Activated naive CD4-positive, alpha-beta T cell treated with anti-CD3 and anti-CD28 coated beads, Interleukin-2, amount 50 U/mL, for 24 hours (primary cell): ENCODE measurements at regions not wholly inside any gene's neighbourhood (a gene's known extent, or its start where the extent isn't known, plus 50 kb on each side); places are given as distances from the start of the nearest gene placed in this dataset.
"Not testable (repeated sequence)": the region's sequence is repeated elsewhere in the genome, so short reads cannot be mapped to it uniquely, and the experiment has no call there.

Experiments
- H3K27ac Mint-ChIP-seq: one replicate; pipeline ENCODE4 v1.8.0; 2021; ENCODE audit warnings: mild to moderate bottlenecking, mixed read lengths
- H3K27me3 Mint-ChIP-seq: one replicate; pipeline ENCODE4 v1.8.0; 2021; ENCODE audit warnings: mixed read lengths
- H3K36me3 Mint-ChIP-seq: one replicate; pipeline ENCODE4 v1.8.0; 2021; ENCODE audit warnings: mixed read lengths
- H3K4me1 Mint-ChIP-seq: one replicate; pipeline ENCODE4 v1.8.0; 2021; ENCODE audit warnings: mixed read lengths
- H3K4me3 Mint-ChIP-seq: one replicate; pipeline ENCODE4 v1.8.0; 2021; ENCODE audit warnings: mild to moderate bottlenecking, mixed read lengths
- H3K9me3 Mint-ChIP-seq: one replicate; pipeline ENCODE4 v1.8.0; 2021; ENCODE audit warnings: mixed read lengths

DNA sequence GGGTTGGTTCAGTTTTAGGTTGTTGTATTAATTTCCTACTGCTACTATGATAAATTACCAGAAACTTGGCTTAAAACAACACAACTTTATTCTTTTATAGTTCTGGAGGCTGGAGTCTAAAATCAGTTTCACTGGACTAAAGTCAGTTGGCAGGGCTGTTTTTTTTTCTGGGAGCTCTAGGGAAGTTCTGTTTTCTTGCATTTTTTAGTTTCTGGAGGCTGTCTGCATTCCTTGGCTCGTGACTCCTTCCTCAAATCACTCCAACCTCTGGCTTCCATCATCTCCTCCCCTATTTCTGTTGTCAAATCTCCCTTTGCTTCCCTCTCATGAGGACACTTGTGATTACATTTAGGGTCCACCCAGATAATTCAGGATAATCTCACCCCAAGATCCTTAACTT is 51.3 kb upstream of the SUB1 start:
- Mint-ChIP-seq H3K4me3 (peak overlapping the region; percentile 69), H3K27ac (no peak overlapping the region), H3K36me3 (no peaks in the 10 kb centered on the region), H3K4me1 (peaks cover 47% of the 10 kb centered on the region), H3K9me3 (no peaks in the 10 kb centered on the region), H3K27me3 (no peaks in the 10 kb centered on the region)

DNA sequence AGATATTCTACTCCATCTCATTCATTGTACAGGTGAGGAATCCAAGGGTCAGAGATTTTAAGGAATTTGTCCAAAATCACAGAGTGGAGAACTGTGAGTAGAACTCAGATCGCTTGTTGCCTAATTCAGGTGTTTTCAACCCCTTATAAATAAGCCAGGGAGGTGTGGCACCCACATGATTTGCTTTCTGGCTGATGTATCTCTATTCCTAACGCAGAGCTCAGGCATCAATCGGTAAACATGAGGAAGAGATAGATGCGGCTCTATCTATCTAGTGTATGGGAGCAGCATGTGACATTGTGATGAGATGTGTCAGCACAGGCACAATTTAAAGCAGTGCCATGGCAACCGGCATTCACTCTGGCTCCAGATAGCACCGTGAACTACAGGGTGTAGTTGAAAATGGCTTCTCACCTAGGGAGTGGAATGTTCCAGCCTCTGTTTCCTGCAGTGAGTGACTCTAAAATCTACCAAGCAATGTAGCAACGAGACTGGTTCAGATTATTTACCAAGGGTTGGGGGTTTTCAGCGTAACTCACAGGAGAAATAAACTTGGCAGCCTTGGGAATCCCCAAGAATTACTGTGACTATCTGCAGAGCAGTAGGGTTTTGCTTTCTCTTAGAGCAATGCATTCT is 53.4 kb upstream of the SUB1 start:
- Mint-ChIP-seq H3K9me3 (no peaks in the 10 kb centered on the region), H3K36me3 (no peaks in the 10 kb centered on the region), H3K4me3 (peak overlapping the region; percentile 89), H3K27me3 (no peaks in the 10 kb centered on the region), H3K4me1 (peaks cover 28% of the 10 kb centered on the region), H3K27ac (peak overlapping the region; percentile 98)

DNA sequence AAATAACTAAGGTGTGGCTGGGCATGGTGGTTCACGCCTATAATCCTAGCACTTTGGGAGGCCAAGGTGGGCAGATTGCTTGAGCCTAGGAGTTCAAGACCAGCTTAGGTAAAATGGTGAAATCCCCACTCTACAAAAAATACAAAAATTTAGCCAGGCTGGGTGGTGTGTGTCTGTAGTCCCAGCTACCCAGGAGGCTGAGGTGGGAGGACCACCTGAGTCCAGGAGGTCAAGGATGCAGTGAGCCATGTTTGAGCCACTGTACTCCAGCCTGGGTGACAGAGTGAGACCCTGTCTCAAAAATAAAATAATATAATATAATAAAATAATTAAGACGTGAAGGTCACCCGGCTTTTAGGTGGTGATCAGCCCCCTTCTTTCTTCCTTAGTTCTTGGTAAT is 58.0 kb upstream of the SUB1 start:
- H3K27me3 Mint-ChIP-seq, H3K36me3 Mint-ChIP-seq, H3K9me3 Mint-ChIP-seq, H3K27ac Mint-ChIP-seq, H3K4me3 Mint-ChIP-seq: not testable (repeated sequence)
- H3K4me1 Mint-ChIP-seq, result peaks cover 29% of the 10 kb centered on the region

DNA sequence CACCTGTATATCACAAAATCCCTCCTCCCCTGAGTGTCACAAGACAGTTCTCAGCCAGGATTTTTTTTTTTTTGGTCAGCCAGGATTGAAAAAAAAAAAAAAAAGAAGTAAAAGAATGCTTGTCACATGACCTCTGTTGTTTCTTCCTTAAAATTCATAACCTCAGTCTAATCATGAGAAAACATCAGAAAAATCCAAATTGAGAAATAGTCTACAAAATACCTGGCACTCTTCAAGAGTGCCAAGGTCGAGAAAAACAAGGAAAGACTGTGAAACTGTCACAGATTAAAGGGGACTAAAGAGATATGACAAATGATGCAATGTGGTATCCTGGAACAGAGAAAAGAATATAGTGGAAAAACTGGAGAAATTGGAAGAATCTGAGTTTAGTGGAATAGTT is 58.5 kb upstream of the SUB1 start:
- Mint-ChIP-seq H3K4me3 (no peak overlapping the region), H3K9me3 (no peaks in the 10 kb centered on the region), H3K27ac (no peak overlapping the region), H3K27me3 (no peaks in the 10 kb centered on the region), H3K4me1 (peaks cover 30% of the 10 kb centered on the region), H3K36me3 (no peaks in the 10 kb centered on the region)

DNA sequence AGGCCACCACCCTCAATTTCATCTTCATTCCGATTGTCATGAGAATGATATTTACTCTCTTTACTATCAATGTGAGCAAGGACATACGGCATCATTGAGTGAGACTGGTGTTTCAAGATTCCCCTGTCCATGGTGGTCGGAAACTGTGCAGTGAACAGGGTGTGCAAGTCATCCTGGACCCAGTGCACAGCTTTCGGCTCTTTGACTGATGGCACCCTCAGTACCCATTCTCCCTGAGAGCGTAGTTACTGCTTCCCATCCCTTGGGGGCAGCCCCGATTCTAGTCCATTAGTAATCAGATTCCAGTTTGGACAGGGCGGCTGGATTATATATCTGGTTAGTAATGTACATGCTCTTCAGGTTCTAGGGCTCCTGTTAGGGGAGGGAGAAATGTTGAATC is 61.7 kb upstream of the SUB1 start:
- no peaks in the 10 kb centered on the region for H3K36me3 Mint-ChIP-seq
- H3K4me3 Mint-ChIP-seq, result no peak overlapping the region
- H3K4me1 Mint-ChIP-seq, result peaks cover 16% of the 10 kb centered on the region
- no peaks in the 10 kb centered on the region for H3K27me3 Mint-ChIP-seq
- H3K9me3 Mint-ChIP-seq, result no peaks in the 10 kb centered on the region
- H3K27ac Mint-ChIP-seq, result no peak overlapping the region

DNA sequence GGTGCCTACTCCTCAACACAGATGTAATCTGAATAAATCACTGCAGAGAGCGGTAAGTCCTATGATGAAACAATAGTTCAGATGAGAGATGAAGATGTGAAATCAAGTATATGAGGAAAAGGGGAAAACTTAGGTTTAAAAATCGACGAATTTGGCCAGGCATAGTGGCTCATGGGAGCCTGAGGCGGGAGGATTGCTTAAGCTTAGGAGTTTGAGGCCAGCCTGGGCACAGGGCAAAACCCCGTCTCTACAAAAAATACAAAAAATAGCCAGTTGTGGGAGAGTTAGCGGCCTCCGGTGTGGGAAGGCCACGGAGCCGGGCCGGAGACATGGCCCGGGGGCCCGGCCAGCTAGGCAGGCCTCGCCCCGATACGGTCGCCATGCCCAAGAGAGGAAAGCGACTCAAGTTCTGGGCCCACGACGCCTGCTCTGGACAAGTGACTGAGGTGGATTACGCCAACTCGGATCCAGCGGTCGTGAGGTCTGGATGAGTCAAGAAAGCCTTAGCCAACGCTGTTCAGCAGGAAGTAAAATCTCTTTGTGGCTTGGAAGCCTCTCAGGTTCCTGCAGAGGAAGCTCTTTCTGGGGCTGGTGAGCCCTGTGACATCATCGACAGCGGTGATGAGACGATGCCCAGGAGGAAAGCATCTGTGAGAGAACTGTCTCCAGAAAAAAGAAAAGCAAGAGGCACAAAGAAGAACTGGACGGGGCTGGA is 62.8 kb upstream of the SUB1 start:
- H3K27me3 Mint-ChIP-seq, result no peaks in the 10 kb centered on the region
- no peaks in the 10 kb centered on the region for H3K36me3 Mint-ChIP-seq
- peak overlapping the region; percentile 69 for H3K27ac Mint-ChIP-seq
- no peak overlapping the region for H3K4me3 Mint-ChIP-seq
- peaks cover 16% of the 10 kb centered on the region for H3K4me1 Mint-ChIP-seq
- no peaks in the 10 kb centered on the region for H3K9me3 Mint-ChIP-seq

DNA sequence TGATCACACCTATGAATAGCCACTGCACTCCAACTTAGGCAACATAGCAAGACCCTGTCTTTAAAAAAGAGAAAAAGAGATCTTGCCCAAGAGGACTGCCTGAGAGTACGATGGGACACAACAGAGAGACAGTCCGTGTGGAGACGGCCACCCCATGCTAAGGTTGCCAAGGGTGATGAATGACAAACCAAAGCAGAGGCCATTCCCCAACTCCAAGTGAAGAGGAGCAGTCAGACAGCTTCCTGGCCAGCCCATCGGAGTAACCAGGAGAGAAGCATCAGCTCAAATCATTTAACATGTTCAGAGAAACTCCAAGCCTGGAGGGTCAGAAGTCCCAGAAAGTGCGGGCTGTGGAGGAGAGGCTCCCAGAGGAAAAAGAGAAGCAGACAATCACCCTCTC is 63.9 kb upstream of the SUB1 start:
- H3K4me1 Mint-ChIP-seq, result peaks cover 16% of the 10 kb centered on the region
- no peaks in the 10 kb centered on the region for H3K36me3 Mint-ChIP-seq
- H3K9me3 Mint-ChIP-seq, result no peaks in the 10 kb centered on the region
- H3K27ac Mint-ChIP-seq, result no peak overlapping the region
- no peaks in the 10 kb centered on the region for H3K27me3 Mint-ChIP-seq
- no peak overlapping the region for H3K4me3 Mint-ChIP-seq

DNA sequence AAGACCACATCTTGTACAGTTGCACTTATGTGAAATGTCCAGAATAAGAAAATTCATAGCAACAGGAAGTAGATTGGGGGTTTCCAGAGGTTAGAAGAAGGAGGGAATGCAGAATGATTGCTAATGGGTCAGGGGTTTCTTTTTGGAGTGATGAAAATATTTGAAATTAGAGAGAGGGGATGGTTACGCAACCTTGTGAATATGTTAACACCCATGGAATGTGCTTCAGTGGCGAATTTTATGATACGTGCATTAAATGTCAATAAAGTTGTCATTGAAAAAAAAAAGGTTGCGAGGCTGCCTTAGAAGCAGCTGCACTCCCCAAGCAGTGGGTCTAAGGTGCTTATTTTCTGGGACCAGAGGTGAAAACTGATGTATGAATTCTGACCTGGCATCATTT is 64.4 kb upstream of the SUB1 start:
- H3K4me3 Mint-ChIP-seq, result no peak overlapping the region
- H3K36me3 Mint-ChIP-seq, result no peaks in the 10 kb centered on the region
- H3K27me3 Mint-ChIP-seq, result no peaks in the 10 kb centered on the region
- no peak overlapping the region for H3K27ac Mint-ChIP-seq
- H3K4me1 Mint-ChIP-seq, result peaks cover 16% of the 10 kb centered on the region
- H3K9me3 Mint-ChIP-seq, result no peaks in the 10 kb centered on the region

DNA sequence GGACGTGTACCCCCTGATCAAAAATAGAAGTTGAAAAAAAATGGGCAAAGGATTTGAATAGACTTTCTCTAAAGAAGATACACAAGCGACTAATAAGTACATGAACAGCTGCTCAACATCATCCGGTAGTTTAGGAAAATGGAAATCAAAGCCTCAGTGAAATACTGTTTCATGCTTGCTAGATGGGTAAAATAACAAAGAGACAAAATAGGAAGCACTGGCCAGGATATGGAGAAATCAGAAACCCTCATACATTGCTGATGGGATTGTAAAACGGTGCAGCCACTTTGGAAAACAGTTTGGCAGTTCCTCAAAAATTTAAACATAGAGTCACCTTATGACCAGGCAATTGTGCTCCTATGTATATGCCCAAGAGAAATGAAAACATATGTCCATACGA is 65.0 kb upstream of the SUB1 start:
- Mint-ChIP-seq H3K9me3 (no peaks in the 10 kb centered on the region), H3K27me3 (no peaks in the 10 kb centered on the region), H3K27ac (no peak overlapping the region), H3K4me3 (no peak overlapping the region), H3K36me3 (no peaks in the 10 kb centered on the region), H3K4me1 (peaks cover 16% of the 10 kb centered on the region)

DNA sequence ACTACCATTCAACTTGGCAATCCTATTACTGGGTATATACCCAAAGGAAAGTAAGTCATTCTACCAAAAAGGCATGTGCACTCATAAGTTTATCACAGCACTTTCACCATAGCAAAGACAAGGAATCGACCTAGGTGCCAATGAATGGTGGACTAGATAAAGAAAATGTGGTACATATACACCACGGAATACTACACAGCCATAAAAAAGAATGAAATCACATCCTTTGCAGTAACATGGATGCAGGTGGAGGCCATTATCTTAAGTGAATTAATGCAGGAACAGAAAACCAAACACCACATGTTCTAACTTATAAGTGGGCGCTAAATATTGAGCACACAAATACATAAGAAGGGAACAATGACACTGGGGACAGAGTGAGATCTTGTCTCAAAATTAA is 65.8 kb upstream of the SUB1 start:
- Mint-ChIP-seq H3K4me1 (peaks cover 16% of the 10 kb centered on the region), H3K9me3 (no peaks in the 10 kb centered on the region), H3K27me3 (no peaks in the 10 kb centered on the region), H3K27ac (no peak overlapping the region), H3K4me3 (no peak overlapping the region), H3K36me3 (no peaks in the 10 kb centered on the region)

DNA sequence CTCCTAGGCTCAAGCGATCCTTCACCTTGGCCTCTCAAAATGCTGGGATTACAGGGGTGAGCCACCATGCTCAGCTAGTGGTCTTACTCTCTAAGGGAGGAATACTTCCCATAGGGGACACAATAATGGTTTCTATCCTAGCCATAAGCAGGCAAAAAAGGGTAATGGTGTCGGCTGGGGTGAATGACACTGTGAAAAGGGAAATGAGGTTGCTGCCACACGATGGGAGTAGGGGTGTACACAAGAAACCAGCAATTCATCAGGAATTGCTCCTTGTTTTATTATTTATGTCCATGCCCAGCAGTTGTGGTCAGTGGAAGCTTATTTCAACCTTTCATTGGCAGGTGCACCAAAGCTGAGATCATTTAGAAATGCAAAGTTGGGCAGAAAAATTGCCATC is 70.3 kb upstream of the ZFR start:
- Mint-ChIP-seq H3K36me3 (no peaks in the 10 kb centered on the region), H3K27me3 (no peaks in the 10 kb centered on the region), H3K4me1 (no peaks in the 10 kb centered on the region), H3K9me3 (no peaks in the 10 kb centered on the region), H3K4me3 (no peak overlapping the region), H3K27ac (no peak overlapping the region)

DNA sequence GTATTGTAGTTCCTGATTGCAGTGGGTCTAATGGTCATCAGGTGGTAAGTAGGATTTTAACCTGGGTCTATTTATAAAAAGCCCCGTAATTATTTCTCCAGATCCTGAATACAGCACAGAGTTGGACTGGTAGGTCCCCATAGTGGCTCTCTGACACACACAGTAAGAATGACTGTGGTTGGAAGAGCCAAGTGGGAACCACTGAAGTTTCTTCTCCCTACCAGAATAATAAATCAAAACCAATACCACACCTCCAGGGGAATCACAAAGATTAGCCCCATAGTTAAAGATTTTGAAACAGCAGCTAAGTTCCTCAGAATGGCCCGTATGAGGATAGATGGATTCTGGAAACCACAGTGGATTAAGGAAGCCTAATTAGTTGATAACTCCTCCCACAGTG is 68.4 kb upstream of the ZFR start:
- Mint-ChIP-seq H3K4me1 (no peaks in the 10 kb centered on the region), H3K4me3 (no peak overlapping the region), H3K27ac (no peak overlapping the region), H3K9me3 (no peaks in the 10 kb centered on the region), H3K27me3 (no peaks in the 10 kb centered on the region), H3K36me3 (no peaks in the 10 kb centered on the region)

DNA sequence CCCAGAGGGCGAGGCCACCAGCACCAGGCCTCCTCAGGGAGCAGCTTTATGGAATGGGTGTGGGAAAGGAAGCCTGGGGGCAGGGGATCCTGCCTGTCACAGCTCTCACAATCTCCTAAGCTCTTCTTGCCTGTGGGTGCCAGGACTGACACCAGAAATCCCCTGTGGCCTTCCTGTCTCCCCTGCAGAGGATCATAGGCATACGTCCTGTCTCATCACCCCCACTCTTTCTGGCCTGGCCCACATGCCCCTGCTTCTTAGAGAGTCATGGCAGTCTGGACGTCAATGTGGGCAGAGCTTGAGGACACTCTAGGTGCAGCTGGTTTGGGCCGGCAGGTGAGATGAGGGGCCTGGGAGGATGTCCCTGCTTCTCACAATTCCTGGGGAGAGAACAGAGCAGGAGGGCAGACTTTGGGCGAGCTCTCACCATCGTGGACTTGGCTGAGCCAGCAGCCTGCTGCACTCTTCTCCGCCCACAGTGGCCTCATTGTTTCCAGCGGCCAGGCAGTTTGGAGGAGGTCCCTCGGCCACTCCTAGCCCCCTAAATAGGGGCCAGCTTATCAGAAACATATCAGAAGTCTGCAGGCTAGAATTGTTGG is 67.3 kb upstream of the ZFR start:
- no peak overlapping the region for H3K27ac Mint-ChIP-seq
- no peak overlapping the region for H3K4me3 Mint-ChIP-seq
- no peaks in the 10 kb centered on the region for H3K9me3 Mint-ChIP-seq
- no peaks in the 10 kb centered on the region for H3K27me3 Mint-ChIP-seq
- H3K36me3 Mint-ChIP-seq, result no peaks in the 10 kb centered on the region
- no peaks in the 10 kb centered on the region for H3K4me1 Mint-ChIP-seq

DNA sequence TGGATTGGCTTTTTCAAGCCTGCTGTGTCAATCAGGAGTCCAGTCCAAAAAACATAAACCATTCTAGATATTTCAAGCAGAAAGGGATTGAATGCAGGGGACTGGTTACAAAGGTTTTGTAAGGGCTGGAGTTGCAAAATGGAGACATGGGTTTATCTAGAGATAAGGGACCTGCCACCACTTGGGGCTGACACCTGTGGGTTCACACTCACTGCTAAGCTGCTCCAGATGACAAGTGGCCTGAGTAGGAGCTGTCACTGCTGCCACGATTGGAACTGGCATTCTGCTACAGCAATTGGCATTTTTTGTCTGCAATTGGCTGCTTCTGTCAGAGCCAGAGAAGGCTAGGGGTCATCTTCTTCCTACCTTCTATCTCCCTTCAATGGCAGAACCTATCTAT is 66.3 kb upstream of the ZFR start:
- H3K9me3 Mint-ChIP-seq, result no peaks in the 10 kb centered on the region
- no peak overlapping the region for H3K4me3 Mint-ChIP-seq
- H3K27me3 Mint-ChIP-seq, result no peaks in the 10 kb centered on the region

DNA sequence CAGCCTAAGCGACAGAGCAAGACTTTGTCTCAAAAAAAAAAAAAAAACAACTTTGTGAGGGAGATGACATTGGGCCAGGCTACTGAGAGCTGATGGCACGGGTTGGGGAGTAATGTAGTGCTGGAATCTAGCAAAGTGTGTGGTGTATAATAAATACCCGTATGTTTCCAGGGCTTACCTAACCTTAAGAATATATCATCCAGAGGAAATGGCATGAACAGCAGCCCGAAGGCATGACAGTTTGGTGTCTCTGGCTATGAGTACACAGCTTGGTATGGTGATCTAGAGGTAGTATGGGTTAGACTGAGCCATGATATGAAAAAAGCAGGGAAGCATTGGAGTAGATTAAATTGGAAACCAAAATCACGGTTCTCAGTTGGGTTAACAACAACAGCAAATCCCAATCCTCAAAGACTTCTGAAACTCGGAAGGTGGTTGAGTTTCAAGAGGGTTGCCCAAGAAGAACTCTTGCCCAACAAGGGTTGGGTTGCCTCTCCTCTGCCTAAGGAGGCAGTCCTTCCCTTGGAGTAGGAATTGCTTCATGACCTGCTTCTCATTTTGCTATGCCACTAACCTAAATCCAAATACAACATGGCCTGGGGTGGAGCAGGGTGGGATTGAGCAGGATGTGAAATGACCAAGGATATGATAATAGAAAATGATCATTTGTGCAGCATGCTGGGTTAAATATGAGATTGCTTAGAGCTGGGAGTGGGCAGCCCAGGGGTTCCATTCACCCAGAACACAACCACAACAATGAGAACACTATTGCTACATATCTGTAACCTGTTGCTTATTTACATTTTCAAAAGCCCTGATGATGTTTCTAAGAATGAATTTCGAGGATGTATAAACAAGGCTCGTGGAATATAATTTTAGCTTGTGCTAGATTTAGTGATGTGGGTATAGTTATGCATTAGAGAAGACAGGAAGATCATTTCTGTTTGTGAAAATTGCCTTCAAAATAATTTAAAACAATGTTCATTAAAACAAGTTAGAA is 64.6 kb upstream of the ZFR start:
- Mint-ChIP-seq H3K27ac (no peak overlapping the region), H3K4me3 (no peak overlapping the region), H3K9me3 (no peaks in the 10 kb centered on the region), H3K36me3 (no peaks in the 10 kb centered on the region), H3K27me3 (peaks cover 2% of the 10 kb centered on the region), H3K4me1 (peaks cover 16% of the 10 kb centered on the region)

More for the DNA sequence above, 66.3 kb upstream of the ZFR start:
- H3K27ac Mint-ChIP-seq, result no peak overlapping the region
- H3K4me1 Mint-ChIP-seq, result peaks cover under 1% of the 10 kb centered on the region
- H3K36me3 Mint-ChIP-seq, result no peaks in the 10 kb centered on the region
